ENCODE measurements at regions not wholly inside any gene's neighbourhood (a gene's known extent, or its start where the extent isn't known, plus 50 kb on each side); places are given as distances from the start of the nearest gene placed in this dataset.

DNA sequence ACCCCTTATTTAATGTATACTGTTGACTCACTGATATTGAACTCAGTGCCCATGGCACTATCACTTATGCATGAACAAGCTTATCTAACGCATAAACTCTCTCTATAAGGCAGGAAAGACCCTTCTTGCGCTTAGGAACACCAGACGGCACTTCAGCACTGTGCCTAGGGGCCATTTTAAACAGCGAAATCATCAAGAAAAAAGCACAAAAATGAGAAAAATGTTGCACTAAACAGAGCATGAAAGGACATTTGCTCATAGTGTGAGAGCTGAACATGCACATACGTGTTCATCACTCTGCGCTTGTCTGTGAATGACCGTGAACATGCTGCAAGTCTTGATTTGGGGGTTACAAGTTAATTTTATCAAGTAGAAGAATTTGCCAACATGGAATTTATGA lies 109.6 kb downstream of the WDR11 start:
- no peak for DNase-seq (ENCODE audit: low read depth)
- TF ChIP-seq, protein P1, sequence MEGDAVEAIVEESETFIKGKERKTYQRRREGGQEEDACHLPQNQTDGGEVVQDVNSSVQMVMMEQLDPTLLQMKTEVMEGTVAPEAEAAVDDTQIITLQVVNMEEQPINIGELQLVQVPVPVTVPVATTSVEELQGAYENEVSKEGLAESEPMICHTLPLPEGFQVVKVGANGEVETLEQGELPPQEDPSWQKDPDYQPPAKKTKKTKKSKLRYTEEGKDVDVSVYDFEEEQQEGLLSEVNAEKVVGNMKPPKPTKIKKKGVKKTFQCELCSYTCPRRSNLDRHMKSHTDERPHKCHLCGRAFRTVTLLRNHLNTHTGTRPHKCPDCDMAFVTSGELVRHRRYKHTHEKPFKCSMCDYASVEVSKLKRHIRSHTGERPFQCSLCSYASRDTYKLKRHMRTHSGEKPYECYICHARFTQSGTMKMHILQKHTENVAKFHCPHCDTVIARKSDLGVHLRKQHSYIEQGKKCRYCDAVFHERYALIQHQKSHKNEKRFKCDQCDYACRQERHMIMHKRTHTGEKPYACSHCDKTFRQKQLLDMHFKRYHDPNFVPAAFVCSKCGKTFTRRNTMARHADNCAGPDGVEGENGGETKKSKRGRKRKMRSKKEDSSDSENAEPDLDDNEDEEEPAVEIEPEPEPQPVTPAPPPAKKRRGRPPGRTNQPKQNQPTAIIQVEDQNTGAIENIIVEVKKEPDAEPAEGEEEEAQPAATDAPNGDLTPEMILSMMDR (IDR thresholded peaks at IDR 0.05; ENCODE audit: insufficient read depth, low read depth, low read length, missing control alignments), result no peak
- H3K4me3 ChIP-seq (ENCODE audit: low read depth, low read length), result no peak overlapping the region

DNA sequence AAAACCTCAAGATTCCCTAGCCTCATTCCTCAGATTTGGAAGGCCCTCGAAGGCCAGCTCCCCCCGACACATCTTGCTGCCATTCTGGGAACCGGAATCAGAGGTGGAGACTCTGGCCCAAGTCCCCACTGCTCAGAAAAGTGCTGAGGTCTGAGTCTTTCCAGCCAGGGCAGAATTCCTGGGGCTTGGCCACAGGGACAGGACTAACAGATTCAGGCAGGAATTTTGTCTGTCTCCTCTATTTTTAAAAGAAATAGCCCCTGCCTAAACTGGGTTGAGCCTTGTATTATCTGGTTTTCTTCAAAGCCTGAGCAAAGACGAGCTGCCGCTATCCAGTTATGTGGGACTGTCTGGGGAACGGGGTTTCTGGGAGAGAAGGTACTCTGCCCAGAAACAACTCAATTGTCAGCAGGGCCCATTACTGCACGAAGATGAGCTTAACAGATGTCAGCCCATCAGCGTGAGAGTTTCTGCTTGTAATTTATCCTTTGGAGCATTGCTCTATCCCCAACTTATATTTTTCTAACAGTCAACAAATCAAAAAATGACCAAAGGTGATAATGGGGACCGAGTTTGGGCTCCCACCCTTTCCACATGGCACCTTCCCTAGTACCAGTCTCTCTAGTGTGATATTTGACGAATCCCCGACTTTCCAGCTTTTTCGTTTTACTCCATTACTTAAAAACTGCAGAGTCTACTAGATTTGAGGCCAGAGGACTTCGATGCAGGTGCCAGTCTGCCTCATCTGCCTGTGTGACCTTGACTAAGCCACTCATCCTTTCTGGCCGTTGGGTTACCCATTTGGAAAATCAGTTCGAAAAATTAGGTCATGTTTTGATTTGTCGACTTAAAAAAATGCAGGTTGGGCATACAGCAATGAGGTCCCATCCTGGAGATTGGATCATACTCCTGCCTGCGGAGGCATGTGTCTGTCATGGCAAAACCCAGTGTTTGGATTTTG lies 110.9 kb downstream of the WDR11 start:
- no peak overlapping the region for H3K4me3 ChIP-seq (ENCODE audit: low read depth, low read length)
- DNase-seq (ENCODE audit: low read depth), result no peak
- TF ChIP-seq, protein P1 (IDR thresholded peaks at IDR 0.05; ENCODE audit: insufficient read depth, low read depth, low read length, missing control alignments), result no peak

DNA sequence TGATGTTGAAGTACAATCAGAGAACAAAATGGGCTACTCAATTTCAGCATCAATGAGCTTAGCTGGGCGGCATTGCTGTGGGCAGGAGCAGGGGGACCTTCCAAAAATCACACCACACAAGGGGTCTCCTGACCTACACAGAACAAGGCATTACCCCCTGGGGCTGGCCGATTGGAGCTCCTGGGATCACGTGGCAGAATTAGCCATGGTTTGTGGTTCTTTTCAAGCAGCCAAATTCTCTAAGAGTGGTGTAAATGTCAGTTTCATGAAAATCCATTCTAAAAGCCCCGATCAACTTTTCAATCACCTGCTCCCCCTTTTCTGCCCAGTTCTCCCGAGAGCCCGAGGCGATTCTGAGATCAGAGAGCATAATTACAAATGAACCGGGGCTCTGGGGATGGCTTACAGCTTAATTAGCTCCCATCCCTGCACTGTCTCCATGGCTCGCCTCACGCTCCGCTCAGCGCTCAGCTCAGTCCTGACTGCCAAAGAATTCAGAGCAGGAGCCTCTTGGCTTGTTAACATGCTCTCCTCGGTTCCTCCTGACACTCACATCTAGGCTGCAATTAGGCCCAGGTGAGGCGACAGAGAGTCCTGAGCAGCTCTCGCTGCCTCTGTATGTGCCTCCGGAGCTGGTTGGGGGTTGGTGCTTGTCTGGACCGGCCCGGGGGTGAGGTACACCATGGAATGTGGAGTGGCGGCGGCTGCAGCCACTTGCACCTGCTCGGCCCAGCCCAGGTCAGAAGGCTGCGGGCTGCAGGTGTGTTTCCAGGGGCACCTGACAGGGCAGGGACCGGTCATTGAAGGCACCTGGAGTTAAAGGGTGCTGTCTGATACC lies 111.8 kb downstream of the WDR11 start:
- TF ChIP-seq, protein P1 (IDR thresholded peaks at IDR 0.05; ENCODE audit: insufficient read depth, low read depth, low read length, missing control alignments), result no peak
- no peak for DNase-seq (ENCODE audit: low read depth)
- H3K4me3 ChIP-seq (ENCODE audit: low read depth, low read length), result no peak overlapping the region

DNA sequence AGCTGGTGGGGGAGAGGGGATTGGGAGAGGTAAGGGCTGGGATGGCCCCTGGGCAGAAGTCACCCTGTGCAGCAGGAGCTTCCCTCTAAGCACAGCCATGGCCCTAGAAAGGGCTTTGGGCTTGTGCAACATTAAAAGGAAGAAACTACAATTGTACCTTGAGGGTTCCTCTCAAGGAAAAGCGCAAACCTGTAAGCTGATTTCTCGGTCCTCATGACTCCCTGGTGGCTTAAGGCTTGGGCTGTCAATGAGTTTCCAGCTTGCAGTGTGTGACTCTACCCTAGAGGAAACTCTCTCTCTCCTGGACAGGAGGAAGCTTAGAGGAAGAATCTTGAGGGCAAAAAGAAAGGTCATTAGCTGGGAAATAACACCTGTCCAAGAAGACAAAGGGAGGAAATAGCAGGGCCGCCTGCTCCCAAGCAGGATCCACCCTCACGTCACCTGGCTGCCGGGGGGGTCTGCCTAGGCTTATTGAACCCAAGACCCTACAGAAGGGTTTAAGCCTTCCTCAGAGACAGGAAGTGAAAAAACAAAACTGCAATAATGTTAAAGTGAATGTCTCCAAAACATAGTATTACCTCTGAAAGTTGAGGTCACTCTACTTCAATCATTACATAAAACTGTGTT lies 112.5 kb downstream of the WDR11 start:
- TF ChIP-seq, protein P1 (IDR thresholded peaks at IDR 0.05; ENCODE audit: insufficient read depth, low read depth, low read length, missing control alignments), result no peak
- DNase-seq (ENCODE audit: low read depth), result no peak
- H3K4me3 ChIP-seq (ENCODE audit: low read depth, low read length), result no peak overlapping the region

DNA sequence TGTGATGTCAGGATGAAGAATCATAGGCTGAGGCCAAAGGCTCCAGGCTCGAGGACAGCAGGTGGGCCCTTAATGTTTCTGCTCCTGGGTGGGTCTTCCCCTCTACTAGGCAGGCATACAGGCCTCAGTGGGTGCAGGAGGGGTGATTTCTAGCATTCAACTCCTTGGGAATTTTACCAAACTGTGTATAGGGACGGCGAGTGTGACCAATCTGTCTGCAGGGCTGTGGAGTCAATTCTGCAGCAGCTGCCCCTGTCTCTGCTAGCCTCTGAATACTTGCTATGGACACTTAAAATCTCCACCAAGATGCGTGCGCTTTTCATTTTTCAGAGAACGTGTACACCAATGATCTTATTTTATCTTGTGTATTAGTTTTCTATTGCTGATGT lies 115.5 kb downstream of the WDR11 start:
- no peak overlapping the region for H3K4me3 ChIP-seq (ENCODE audit: low read depth, low read length)
- TF ChIP-seq, protein P1 (IDR thresholded peaks at IDR 0.05; ENCODE audit: insufficient read depth, low read depth, low read length, missing control alignments), result no peak
- no peak for DNase-seq (ENCODE audit: low read depth)

DNA sequence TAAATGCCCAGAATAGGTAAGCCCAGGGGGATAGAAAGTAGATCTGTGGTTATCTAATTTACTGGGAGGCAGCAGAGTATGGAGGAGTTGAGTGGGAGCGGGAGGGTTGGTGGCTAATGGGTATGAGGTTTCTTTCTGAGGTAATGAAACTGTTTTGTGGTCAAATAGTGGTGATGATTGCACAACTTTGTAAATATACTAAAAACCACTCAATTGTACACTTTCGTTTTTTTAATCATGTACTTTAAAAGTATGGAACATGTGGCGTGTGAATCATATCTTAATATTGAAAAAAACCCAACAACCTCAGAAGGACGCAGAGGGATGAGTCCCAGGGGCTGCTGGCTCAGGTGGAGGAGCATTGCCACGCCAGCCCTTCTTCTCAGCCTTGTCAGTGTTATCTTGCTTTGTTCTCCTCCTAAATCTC lies 118.1 kb downstream of the WDR11 start:
- H3K4me3 ChIP-seq (ENCODE audit: low read depth, low read length), result no peak overlapping the region
- DNase-seq (ENCODE audit: low read depth), result peak; percentile 40
- TF ChIP-seq, protein P1 (IDR thresholded peaks at IDR 0.05; ENCODE audit: insufficient read depth, low read depth, low read length, missing control alignments), result no peak

All from GM12865 (cell line).